HepG2 (cell line): ENCODE measurements at regions not wholly inside any gene's neighbourhood (a gene's known extent, or its start where the extent isn't known, plus 50 kb on each side); places are given as distances from the start of the nearest gene placed in this dataset.

Source experiments
- ATAC-seq: fragments of 200-7000 bp; cut with Tn5 transposase; 3 replicates; pipeline ENCODE4 v1.9.1; 2020; ENCODE audit warnings: mild to moderate bottlenecking, moderate library complexity
- BruUV-seq: library from RNA; stranded (reverse); fragments of 400-500 nt; replicated peaks from 2 replicates; lab custom pipeline; 2021; lab: Mats Ljungman, UMichigan
- CTCF ChIA-PET: fragments of 300-600 bp; formaldehyde crosslinking; extraction: SDS; loops from one replicate; lab custom pipeline; 2021; ENCODE audit warnings: low total read pairs, inconsistent platforms, low intra/inter-chr PET ratio; lab: Yijun Ruan, JAX
- POLR2A ChIA-PET: fragments of 350-600 bp; sonication (Branson Sonifier 250); formaldehyde crosslinking; loops from one replicate; lab custom pipeline; 2020; ENCODE audit warnings: antibody characterized with exemption, inconsistent platforms; lab: Yijun Ruan, JAX
- DNase-seq: peaks from one replicate; pipeline ENCODE4 v3.0.0-alpha.2; 2015; ENCODE audit warnings: low spot score
- FAIRE-seq: peaks from 3 replicates; lab custom pipeline; 2011; peaks lifted over from hg19 to GRCh38; lab: Jason Lieb, UNC
- H2AFZ ChIP-seq: one replicate; pipeline ENCODE4 v1.6.1; 2011; ENCODE audit warnings: low read length, inconsistent platforms
- H3K27ac ChIP-seq: fragments of 300-600 bp; 3 replicates; pipeline ENCODE4 v1.8.0; 2011; ENCODE audit warnings: mixed run types, mild to moderate bottlenecking, mixed read lengths, low read length, inconsistent platforms; ENCODE audit not compliant: insufficient read depth; ENCODE audit errors: extremely low read length
- H3K27me3 ChIP-seq, 2 experiments: fragments of 200-600 bp in 1 of 2; 2 replicates in 1 of 2; 3 replicates in 1 of 2; pipeline versions ENCODE4 v1.6.0 to v1.8.0; 2011; ENCODE audit warnings: low read length in 2 of 2, mild to moderate bottlenecking in 2 of 2, moderate library complexity in 2 of 2, inconsistent platforms in 1 of 2; ENCODE audit not compliant: insufficient read depth in 2 of 2, control insufficient read depth in 1 of 2
- H3K36me3 ChIP-seq, 2 experiments: fragments of 200-600 bp in 1 of 2; replicated peaks in 1 of 2; 2 replicates in 1 of 2; 3 replicates in 1 of 2; pipeline versions ENCODE4 v1.5.1 to v1.8.0; 2011; ENCODE audit warnings: low read length in 2 of 2, inconsistent platforms in 1 of 2; ENCODE audit not compliant: insufficient read depth in 2 of 2, control insufficient read depth in 1 of 2
- H3K4me1 ChIP-seq: 2 replicates; pipeline ENCODE4 v1.5.1; 2012; ENCODE audit warnings: low read length, inconsistent platforms; ENCODE audit not compliant: insufficient read depth
- H3K4me2 ChIP-seq: 2 replicates; pipeline ENCODE4 v1.6.0; 2011; ENCODE audit warnings: low read depth, low read length, inconsistent platforms
- H3K4me3 ChIP-seq, 3 experiments: fragments of 200-600 bp in 1 of 3; sonication (generic), shearing (Covaris generic) in 1 of 3; replicated peaks in 1 of 3; 2 replicates each; pipeline ENCODE4 v1.5.1; 2011 to 2016; ENCODE audit warnings: low read length in 3 of 3, inconsistent platforms in 2 of 3, low read depth in 2 of 3, mild to moderate bottlenecking in 2 of 3, control low read depth in 1 of 3, mixed read lengths in 1 of 3; ENCODE audit not compliant: insufficient read depth in 1 of 3
- H3K79me2 ChIP-seq: one replicate; pipeline ENCODE4 v1.6.1; 2011; ENCODE audit warnings: low read length, inconsistent platforms; ENCODE audit not compliant: insufficient read depth
- H3K9ac ChIP-seq: 2 replicates; pipeline ENCODE4 v1.6.0; 2011; ENCODE audit warnings: mild to moderate bottlenecking, low read depth, low read length, inconsistent platforms; ENCODE audit not compliant: insufficient read depth
- H3K9me3 ChIP-seq: 2 replicates; pipeline ENCODE4 v1.5.1; 2012; ENCODE audit warnings: mild to moderate bottlenecking, low read length
- H4K20me1 ChIP-seq: 2 replicates; pipeline ENCODE4 v1.6.0; 2011; ENCODE audit warnings: inconsistent platforms, mild to moderate bottlenecking, low read length, moderate library complexity; ENCODE audit not compliant: insufficient read depth
- EHMT2 ChIP-seq: fragments of 200-600 bp; sonication (generic); IDR thresholded peaks from 2 replicates; pipeline ENCODE4 v1.7.0; 2017; ENCODE audit warnings: antibody characterized with exemption, low read depth, low read length, borderline replicate concordance
- FOXK2 ChIP-seq: fragments of 450-650 bp; IDR thresholded peaks from 2 replicates; pipeline ENCODE4 v1.6.1; 2016
- POLR2AphosphoS2 ChIP-seq: IDR thresholded peaks from 2 replicates; pipeline ENCODE4 v1.6.1; 2011; ENCODE audit warnings: low read depth, low read length, improper control_type of control experiment
- ZMYM4 ChIP-seq: sonication (generic); formaldehyde crosslinking; IDR thresholded peaks from 2 replicates; pipeline ENCODE4 v1.8.1; 2023; ENCODE audit warnings: mild to moderate bottlenecking, missing genetic modification reagents
- ZNF24 ChIP-seq: fragments of 450-650 bp; IDR thresholded peaks from 2 replicates; pipeline ENCODE4 v1.6.1; 2017; ENCODE audit warnings: antibody characterized with exemption, mild to moderate bottlenecking
- ZNF652 ChIP-seq: IDR thresholded peaks from 2 replicates; pipeline ENCODE4 v1.6.1; 2016; ENCODE audit warnings: low read depth, borderline replicate concordance
- ZNF777 ChIP-seq: sonication (generic); formaldehyde crosslinking; IDR thresholded peaks from 2 replicates; pipeline ENCODE4 v1.4.0; 2020; ENCODE audit warnings: missing genetic modification reagents
- in situ Hi-C: cut with HindIII; loops from 2 replicates; pipeline ENCODE4 v1.10.0; 2017; ENCODE audit warnings: low pct_unique_long_range_greater_than_20kb; ENCODE audit not compliant: extremely low pct_ligation_motif_present
- intact Hi-C: fragments of 100-400 bp; cut with micrococcal nuclease; formaldehyde crosslinking; loops from one replicate; pipeline ENCODE4 v1.10.0; 2022; ENCODE audit not compliant: unreplicated experiment
- TF ChIP-seq, protein P1 (sequence below): sonication (generic); formaldehyde crosslinking; IDR thresholded peaks from 2 replicates; pipeline ENCODE4 v1.5.0; 2020; ENCODE audit warnings: missing genetic modification reagents, mild to moderate bottlenecking, borderline replicate concordance
- TF ChIP-seq, protein P2 (sequence below): fragments of 450-650 bp; IDR thresholded peaks from 2 replicates; pipeline ENCODE4 v1.6.1; 2017
- TF ChIP-seq, protein P3 (sequence below): sonication (generic); formaldehyde crosslinking; IDR thresholded peaks from 2 replicates; pipeline ENCODE4 v1.4.0; 2020; ENCODE audit warnings: missing genetic modification reagents
- TF ChIP-seq, protein P4 (sequence below): sonication (generic); formaldehyde crosslinking; IDR thresholded peaks from 2 replicates; pipeline ENCODE4 v1.4.0; 2020; ENCODE audit warnings: mild to moderate bottlenecking, missing genetic modification reagents
- TF ChIP-seq, protein P5 (sequence below): sonication (generic); formaldehyde crosslinking; IDR thresholded peaks from 2 replicates; pipeline ENCODE4 v1.5.0; 2020; ENCODE audit warnings: mild to moderate bottlenecking, missing genetic modification reagents, moderate library complexity

DNA sequence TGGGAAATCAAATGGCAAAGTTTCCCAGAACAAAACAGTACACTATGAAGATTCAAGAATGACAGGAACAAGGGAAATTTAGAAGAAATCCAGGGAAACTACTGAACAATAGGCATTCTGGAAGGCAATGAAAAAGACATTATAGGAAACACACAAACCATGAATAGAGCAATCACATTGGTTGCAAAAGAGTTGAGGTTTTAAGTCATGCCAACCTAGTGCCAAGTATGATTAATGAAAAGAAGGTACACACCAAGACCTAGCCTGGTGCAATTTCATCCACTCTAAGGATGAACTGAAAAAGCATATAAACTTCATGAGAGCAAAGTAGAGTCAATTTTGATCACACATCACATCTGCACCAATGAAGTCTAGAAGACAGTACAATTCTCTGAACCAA, 326.9 kb downstream of the PDHA2 start:
- in situ Hi-C loops (no loop called here), intact Hi-C loops (no loop called here)
- Histone ChIP-seq H2AFZ (no peak overlapping the region), H3K79me2 (no peaks in the 10 kb centered on the region), H3K4me3 (no peak overlapping the region), H3K27me3 (no peaks in the 10 kb centered on the region), H3K9me3 (no peaks in the 10 kb centered on the region), H3K4me2 (no peak overlapping the region), H4K20me1 (no peaks in the 10 kb centered on the region), H3K4me1 (no peaks in the 10 kb centered on the region), H3K9ac (no peak overlapping the region), H3K36me3 (no peaks in the 10 kb centered on the region), H3K27ac (no peak overlapping the region)
- DNase-seq = no peak
- TF ChIP-seq EHMT2 (no peak), ZNF652 (CRISPR knock-in tag) (no peak), POLR2AphosphoS2 (no peak), FOXK2 (no peak), ZNF24 (no peak), ZMYM4 (CRISPR knock-in tag) (no peak), ZNF777 (no peak)
- TF ChIP-seq, protein P1, sequence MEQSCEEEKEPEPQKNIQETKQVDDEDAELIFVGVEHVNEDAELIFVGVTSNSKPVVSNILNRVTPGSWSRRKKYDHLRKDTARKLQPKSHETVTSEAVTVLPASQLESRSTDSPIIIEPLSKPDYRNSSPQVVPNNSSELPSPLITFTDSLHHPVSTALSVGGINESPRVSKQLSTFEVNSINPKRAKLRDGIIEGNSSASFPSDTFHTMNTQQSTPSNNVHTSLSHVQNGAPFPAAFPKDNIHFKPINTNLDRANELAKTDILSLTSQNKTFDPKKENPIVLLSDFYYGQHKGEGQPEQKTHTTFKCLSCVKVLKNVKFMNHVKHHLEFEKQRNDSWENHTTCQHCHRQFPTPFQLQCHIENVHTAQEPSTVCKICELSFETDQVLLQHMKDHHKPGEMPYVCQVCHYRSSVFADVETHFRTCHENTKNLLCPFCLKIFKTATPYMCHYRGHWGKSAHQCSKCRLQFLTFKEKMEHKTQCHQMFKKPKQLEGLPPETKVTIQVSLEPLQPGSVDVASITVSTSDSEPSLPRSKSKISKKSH (CRISPR knock-in tag) = no peak
- TF ChIP-seq, protein P2, sequence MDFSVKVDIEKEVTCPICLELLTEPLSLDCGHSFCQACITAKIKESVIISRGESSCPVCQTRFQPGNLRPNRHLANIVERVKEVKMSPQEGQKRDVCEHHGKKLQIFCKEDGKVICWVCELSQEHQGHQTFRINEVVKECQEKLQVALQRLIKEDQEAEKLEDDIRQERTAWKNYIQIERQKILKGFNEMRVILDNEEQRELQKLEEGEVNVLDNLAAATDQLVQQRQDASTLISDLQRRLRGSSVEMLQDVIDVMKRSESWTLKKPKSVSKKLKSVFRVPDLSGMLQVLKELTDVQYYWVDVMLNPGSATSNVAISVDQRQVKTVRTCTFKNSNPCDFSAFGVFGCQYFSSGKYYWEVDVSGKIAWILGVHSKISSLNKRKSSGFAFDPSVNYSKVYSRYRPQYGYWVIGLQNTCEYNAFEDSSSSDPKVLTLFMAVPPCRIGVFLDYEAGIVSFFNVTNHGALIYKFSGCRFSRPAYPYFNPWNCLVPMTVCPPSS = no peak
- TF ChIP-seq, protein P3, sequence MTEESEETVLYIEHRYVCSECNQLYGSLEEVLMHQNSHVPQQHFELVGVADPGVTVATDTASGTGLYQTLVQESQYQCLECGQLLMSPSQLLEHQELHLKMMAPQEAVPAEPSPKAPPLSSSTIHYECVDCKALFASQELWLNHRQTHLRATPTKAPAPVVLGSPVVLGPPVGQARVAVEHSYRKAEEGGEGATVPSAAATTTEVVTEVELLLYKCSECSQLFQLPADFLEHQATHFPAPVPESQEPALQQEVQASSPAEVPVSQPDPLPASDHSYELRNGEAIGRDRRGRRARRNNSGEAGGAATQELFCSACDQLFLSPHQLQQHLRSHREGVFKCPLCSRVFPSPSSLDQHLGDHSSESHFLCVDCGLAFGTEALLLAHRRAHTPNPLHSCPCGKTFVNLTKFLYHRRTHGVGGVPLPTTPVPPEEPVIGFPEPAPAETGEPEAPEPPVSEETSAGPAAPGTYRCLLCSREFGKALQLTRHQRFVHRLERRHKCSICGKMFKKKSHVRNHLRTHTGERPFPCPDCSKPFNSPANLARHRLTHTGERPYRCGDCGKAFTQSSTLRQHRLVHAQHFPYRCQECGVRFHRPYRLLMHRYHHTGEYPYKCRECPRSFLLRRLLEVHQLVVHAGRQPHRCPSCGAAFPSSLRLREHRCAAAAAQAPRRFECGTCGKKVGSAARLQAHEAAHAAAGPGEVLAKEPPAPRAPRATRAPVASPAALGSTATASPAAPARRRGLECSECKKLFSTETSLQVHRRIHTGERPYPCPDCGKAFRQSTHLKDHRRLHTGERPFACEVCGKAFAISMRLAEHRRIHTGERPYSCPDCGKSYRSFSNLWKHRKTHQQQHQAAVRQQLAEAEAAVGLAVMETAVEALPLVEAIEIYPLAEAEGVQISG (CRISPR knock-in tag) = no peak
- TF ChIP-seq, protein P4, sequence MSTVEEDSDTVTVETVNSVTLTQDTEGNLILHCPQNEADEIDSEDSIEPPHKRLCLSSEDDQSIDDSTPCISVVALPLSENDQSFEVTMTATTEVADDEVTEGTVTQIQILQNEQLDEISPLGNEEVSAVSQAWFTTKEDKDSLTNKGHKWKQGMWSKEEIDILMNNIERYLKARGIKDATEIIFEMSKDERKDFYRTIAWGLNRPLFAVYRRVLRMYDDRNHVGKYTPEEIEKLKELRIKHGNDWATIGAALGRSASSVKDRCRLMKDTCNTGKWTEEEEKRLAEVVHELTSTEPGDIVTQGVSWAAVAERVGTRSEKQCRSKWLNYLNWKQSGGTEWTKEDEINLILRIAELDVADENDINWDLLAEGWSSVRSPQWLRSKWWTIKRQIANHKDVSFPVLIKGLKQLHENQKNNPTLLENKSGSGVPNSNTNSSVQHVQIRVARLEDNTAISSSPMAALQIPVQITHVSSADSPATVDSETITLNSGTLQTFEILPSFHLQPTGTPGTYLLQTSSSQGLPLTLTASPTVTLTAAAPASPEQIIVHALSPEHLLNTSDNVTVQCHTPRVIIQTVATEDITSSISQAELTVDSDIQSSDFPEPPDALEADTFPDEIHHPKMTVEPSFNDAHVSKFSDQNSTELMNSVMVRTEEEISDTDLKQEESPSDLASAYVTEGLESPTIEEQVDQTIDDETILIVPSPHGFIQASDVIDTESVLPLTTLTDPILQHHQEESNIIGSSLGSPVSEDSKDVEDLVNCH (CRISPR knock-in tag) = no peak
- TF ChIP-seq, protein P5, sequence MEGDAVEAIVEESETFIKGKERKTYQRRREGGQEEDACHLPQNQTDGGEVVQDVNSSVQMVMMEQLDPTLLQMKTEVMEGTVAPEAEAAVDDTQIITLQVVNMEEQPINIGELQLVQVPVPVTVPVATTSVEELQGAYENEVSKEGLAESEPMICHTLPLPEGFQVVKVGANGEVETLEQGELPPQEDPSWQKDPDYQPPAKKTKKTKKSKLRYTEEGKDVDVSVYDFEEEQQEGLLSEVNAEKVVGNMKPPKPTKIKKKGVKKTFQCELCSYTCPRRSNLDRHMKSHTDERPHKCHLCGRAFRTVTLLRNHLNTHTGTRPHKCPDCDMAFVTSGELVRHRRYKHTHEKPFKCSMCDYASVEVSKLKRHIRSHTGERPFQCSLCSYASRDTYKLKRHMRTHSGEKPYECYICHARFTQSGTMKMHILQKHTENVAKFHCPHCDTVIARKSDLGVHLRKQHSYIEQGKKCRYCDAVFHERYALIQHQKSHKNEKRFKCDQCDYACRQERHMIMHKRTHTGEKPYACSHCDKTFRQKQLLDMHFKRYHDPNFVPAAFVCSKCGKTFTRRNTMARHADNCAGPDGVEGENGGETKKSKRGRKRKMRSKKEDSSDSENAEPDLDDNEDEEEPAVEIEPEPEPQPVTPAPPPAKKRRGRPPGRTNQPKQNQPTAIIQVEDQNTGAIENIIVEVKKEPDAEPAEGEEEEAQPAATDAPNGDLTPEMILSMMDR (CRISPR knock-in tag) = no peak
- ChIA-PET CTCF (no interaction called here), POLR2A (no interaction called here)
- BruUV-seq = no TSS peak
- no peak for ATAC-seq
- no peak for FAIRE-seq
